HG02610 (cell line): ENCODE measurements at regions not wholly inside any gene's neighbourhood (a gene's known extent, or its start where the extent isn't known, plus 50 kb on each side); places are given as distances from the start of the nearest gene placed in this dataset.

Source experiments
- ATAC-seq: cut with Tn5 transposase; IDR thresholded peaks from one replicate; pipeline ENCODE4 v1.9.1; 2021; ENCODE audit warnings: mild to moderate bottlenecking, moderate library complexity; ENCODE audit not compliant: unreplicated experiment

DNA sequence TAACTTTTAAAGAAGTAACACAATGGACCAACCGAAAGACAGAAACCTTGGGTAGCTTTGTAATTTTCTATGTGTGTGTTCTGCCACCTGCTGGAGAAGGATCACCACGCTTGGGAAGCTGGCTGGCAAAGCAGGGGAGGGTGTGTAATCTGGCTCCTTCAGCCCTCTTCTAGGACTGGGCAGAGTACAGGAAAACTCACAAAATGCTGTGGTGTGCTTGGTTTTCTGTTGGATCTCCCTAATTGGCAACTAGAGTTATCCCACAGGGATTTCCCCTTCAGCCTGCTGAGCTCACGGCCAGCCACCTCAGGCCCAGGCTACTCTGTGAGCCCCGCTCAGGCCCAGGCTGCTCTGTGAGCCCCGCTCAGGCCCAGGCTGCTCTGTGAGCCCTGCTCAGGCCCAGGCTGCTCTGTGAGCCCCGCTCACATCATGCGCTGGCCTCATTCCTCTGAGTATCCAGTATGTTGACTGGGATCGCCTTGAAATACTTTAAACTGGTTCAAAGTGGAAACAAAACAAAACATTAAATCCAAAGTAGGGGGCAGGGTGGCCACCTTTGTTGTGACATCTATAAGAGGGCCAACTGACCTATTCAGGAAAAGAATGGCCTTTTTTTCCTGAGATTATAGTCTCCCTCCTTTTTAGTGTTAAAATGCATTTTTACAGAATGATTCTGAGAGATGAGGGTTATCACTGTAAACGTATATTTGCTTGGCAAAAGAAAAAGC lies 52.0 kb upstream of the RNU6-8 start:
- peak; percentile 39 for ATAC-seq

- no peak for ATAC-seq
Observed at GRCh38 chr14:32255789-32256188, 52.7 kb upstream of the RNU6-8 start.

GRCh38 chr14:32256576-32256975 lies 53.5 kb upstream of the RNU6-8 start:
- no peak for ATAC-seq

DNA sequence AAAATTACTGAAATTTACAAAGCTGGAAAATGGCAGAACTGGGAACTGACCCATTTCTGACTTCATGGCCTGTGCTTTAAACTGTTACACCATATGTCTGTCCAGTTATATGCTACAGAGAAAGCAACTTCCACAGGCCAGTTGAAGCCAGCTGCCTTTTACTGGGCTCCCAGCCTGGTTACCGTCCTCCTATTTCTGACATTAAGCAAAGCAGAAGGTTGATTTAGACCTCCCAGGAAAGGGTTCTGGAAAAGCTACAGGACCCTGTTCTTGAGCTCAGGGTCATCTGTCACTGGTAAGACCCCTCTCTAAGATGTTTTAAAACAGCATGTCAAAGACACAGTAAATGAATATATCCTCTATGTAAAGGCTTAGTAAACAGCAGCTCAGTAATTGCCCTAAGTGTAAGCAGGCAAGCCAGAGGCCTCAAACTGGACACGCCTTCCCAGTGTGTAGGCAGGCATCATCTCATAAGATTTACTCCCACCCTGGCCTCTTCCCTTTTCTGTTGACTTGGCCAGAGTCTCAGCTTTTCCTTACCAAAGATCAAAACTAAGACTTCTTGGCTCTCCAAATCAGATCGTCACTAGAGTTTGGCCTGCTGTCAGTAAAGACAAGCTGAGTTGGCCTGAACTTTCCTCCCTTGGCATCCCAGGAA lies 55.4 kb upstream of the RNU6-8 start:
- no peak for ATAC-seq

DNA sequence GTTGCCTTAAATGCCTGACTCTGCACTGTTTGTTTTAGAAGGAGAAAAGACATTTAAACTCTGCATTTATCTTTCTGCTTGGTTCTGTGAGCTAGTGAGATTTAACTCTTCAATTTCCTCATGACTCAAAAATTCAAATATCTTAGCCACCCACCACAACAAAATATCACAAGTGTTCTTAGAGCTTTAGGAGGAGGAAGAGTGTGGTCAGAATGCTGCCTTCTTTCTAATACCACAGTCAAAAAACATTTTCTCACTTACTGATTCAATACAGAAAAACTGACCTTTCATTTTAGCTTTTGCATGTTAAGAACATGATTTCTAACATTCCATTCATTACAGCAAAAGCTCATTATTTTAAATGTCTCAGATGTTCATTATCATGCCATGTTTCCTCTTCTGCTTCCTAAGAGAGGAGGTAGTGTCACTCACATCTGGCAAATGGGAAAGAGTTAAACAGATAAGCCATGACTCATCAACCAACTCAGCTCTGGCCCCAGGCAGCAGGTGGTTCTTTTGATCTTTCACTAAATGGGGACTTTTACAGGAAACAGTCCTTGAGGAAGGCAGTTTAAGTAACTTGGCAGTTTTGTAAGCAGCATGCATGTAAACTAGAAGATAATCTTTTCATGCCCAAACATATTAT lies 56.4 kb upstream of the RNU6-8 start:
- ATAC-seq, result peak; percentile 90

- no peak for ATAC-seq
Observed at GRCh38 chr14:32263939-32264567, 61.0 kb upstream of the RNU6-8 start.

- ATAC-seq, result no peak
Observed at GRCh38 chr14:32265584-32265983, 62.5 kb upstream of the RNU6-8 start.

GRCh38 chr14:32277998-32278397 lies 51.1 kb upstream of the AKAP6 start:
- ATAC-seq, result no peak
